ENCODE measurements at regions not wholly inside any gene's neighbourhood (a gene's known extent, or its start where the extent isn't known, plus 50 kb on each side); places are given as distances from the start of the nearest gene placed in this dataset.

GRCh38 chr9:89813482-89813881 lies 208.7 kb downstream of the GADD45G start:
- DNase-seq: no peak

DNA sequence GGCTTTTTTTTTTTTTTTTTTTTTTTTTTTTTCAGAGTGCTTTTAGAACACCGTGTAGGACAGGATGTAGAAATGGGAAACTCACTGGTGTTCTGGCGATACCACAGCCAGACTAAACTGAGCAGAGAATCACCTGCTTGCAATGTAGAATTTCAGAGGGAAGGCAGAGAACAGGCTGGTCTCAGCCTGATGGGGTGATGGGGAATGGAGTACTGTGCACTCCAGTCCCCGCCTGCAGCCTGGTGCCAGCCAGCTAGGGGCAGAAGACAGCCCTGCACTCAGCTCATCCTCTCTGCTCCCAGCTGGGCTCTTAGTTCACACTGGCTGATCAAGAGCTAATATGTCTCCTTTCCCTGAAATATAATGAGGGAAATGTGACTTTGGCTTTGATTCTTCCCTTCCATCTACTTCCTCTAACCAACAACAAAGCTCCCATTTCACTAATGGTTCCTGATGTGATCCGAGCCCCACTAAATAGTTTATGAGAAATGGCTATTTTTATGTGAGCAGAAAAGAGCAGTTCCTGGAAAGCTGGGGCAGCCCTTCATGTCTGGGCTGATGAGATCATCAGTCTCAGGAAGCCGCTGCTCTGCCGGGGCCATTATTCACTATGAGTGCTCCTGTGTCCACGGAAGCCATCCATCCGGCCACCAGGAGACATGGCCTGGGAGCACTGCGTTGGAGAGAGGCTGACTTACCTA lies 209.7 kb downstream of the GADD45G start:
- no peak for DNase-seq

- no peak for DNase-seq
Observed at GRCh38 chr9:89815061-89815902, 210.5 kb downstream of the GADD45G start.

DNA sequence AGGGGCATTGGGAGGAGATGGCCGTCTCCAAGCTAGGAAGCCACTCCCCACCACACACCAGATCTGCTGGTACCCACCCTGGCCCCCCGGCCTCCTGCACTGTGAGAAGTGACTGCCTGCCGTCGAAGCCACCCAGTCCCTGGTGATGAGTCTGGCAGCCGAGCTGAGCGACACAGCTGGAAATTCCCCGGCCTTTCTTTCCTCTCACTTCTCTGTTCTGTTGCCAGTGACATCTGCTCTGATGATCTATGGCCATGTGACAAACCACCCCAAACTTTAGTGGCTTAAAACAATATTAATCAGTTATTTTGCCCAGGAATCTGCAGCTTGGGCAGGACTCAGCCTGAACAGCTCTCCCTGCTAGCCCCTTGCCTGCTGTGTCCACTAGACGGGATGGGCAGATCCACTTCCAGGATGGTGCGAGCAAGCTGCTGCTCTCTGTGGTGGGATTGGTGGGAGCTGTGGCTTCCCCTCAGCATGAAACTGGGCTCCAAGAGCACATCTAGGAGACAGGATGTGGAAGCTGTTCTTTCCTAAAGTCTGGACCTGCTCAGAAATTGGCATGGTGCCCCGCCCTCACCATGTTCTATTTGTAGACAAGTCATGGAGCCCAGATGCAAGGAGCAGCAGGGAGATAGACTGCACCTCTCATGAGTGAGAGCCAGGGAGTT lies 211.2 kb downstream of the GADD45G start:
- DNase-seq: no peak

DNA sequence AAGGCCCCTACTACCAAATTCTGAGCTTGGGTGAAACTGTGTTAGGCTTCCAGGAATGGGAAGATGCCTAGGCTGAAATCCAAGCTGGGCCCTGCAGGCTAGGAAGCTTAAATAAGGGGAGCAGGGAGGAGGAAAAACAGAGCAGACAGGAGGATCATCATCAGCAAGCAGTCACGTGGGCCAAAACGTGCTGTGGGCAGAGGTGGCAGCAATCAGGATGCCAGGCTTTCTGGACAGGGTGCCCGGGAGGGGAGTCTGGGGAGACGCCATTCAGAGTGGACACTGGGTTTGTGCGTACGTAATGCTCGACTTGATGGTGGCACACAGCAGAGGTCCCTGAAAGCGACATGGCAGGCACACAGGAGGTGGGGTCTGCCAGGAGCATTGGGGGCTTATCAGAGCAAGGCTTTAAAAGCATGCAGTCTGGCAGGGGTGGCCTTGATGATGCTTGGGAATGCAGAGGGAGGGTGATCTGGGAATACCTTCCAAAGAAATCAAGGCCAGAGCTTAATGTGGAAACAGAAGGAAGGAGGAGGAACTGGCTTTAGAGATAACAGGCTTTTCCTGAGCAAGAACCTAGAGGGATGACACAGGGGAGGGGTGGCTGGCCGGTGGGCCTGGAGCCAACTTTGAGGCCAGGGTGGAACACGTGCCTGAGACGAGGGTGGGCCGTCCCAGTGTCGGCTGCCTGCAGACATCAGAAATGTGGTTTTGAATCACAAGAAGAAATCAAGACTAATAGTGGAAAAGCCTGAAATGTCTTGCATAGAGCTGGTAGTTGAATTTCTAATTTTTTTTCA lies 212.5 kb downstream of the GADD45G start:
- no peak for DNase-seq

DNA sequence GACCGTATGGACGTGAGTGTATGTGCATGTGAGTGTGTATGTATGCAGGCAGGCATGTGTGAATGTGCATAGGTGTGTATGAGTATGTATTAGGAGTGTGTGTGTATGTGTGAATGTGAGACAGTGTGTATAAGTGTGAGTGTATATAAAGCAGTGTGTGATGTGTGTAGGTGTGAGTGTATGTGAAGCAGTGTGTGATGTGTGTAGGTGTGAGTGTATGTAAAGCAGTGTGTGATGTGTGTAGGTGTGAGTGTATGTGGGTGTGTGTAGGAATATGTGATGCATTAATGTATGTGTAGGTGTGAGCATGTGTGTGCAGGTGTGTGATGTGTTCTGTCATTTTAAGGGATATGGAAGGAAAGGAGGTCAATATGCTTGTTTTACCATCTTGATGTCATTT lies 215.5 kb downstream of the GADD45G start:
- DNase-seq: no peak

DNA sequence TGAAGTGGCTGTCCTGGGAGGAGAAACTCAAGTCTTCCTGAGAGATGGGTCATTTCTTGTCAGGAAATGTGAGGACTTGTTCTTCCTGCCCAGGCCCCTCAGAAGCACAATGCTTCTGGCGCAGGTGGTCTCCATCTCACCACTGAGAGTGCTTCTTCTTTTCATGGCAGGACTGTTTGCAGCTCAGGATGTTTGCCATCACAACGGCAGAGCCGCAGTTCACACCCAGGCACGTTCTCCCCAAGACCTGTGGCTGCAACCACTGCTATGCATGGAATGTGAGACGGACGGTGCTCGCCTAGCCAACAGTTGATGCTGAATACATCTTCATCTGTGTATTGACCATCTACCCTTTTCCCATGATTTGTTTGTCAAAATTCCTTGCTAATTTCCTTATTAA lies 216.3 kb downstream of the GADD45G start:
- DNase-seq: no peak

DNA sequence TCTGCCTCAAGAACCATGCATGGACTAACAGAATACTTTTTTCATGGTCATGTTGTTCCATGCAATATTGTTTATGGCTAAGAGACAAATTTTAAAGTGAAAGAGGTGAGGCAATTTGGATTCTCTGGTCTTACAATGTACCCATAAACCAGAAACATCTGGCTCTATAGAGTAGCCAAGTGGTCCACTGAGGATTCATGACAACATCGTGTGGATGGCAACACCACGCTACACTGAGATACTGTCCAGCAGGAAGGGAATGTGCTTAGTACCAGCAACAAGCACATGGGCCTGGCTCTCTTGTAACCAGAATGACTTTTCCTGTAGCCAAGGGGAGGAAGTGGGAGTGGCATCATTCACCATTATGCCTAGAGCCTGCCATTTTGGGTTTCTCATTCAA lies 218.2 kb downstream of the GADD45G start:
- DNase-seq: no peak

DNA sequence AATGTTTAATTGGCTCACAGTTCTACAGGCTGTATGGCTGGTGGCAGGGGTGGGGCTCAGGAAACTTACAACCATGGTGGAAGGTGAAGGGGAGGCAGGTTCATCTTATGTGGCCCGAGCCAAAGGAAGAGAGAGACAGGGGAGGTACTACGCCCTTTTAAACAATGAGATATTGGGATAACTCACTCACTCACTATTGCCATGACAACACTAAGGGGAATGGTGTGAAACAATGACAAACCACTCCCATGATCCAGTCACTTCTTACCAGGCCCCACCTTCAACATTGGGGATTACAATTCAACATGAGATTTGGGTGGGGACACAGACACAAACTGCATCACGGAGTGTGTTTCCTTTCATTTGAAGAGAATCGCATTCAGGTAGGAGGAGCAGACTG lies 220.9 kb downstream of the GADD45G start:
- no peak for DNase-seq

DNA sequence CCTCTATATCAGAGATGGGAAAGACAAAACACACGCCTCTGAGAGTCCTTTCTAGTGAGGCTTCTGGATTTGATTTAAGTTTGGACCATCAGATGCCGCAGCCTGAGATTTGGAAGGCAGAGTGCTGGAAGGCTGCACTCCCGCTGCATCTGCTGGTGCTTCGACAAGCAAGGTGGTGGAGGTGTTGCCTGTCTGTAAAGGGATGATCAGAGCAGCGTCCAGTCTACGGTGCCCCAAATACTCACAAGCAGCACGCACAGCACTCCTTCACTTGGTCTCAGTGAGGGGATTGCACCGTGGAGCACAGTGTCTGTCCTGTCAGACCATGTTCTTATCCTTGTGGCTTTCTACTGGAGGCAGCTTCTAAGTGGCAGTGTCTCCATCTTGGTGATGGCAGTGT lies 221.4 kb downstream of the GADD45G start:
- no peak for DNase-seq

- no peak for DNase-seq
Observed at GRCh38 chr9:89829346-89829745, 224.5 kb downstream of the GADD45G start.

DNA sequence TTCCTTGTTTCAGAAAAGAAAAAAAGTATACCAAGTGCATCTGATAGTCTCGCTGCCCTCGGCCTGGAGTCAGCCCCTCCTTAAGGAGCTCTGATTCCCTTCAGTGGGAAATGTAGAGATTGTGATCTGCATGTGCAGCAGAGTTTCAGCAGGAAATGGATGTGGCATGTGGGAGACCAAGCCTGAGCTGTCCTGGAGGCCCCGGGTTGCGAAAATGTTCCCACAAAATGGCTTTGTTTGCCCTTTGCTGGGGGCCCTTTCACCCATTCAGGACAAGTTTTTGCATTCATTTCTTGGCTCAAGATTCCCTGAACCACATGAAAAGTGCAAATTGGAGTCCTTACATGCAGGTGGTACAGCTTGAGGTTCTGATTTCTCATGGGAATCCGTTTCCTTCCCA lies 230.9 kb downstream of the GADD45G start:
- no peak for DNase-seq

DNA sequence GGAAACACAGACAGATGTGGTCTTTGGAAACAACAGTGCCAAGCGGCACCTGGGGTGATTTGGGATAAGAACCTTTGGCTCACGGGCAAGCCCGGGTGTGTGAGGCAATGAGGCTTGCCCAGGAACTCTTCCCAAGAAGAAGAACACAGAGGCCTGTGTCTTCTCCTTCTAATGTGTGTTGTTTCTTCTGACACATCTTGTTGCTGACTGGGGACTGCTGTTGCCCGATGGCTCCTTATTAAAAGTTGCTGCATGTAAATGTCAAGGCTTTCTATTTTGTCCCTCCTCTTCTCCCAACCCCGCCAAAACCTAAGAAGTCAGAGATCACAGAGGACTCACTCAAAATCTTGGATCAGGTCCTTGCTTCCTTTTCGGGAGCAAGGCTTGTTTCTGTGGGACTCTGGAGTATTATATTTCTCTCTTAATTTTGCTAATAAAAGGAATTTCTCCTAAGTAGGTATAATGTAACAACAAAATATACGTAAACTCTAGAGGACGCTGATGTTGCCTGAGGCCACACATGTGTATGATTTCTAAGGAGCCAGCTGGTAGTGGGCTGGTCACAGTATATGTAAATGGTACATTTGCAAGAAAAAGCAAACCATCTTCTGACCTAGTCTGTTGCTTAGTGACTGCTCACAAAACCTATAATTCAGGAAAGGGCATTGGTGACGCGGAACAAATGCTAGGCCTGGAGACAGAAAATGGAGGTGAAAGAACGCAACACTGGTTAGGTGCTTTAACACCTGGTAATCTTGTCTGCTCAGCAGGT lies 232.5 kb downstream of the GADD45G start:
- no peak for DNase-seq

- DNase-seq: no peak
Observed at GRCh38 chr9:89837934-89838310, 233.1 kb downstream of the GADD45G start.

DNA sequence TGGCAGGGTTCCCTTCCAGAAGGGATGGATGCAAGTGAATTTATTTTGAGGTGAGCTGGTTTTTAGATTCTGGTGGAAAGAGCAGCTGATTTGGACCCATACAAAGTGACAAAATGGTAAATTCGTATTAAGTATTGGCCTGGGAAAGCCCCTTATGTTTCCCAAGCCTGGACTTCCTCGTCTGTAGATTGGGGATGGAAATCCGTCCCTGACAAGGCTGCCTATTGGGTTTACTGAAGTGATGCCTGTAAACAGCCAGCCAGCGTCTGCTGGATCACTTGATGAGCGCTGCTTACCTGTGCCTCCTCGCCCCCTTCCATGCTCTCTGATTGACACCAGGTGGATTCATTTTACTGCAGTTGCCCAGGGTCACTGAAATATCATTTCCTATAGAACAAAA lies 233.8 kb downstream of the GADD45G start:
- DNase-seq: no peak

GRCh38 chr9:89839449-89839848 lies 234.6 kb downstream of the GADD45G start:
- DNase-seq: no peak

DNA sequence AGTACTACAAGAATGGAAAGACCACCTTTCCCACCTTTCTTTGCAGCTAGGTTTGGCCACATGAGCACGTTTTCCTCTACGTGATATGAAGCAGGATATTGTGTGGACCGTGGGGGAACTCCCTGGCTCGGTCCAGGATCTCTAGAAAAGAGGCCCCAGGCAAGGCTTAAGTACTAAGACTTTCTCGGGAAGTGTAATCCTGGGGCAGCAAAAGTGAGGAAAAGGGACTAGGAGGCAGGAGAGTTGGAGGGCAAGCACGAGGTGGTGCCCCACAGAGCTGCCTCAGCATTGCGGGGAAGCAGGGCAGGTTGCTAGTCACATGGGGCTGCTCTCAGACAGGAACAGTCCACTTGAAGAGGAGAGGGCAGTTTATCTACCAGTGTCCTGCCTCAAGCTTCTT lies 235.1 kb downstream of the GADD45G start:
- DNase-seq: no peak

GRCh38 chr9:89841456-89841855 lies 236.6 kb downstream of the GADD45G start:
- no peak for DNase-seq

GRCh38 chr9:89842267-89842768 lies 237.5 kb downstream of the GADD45G start:
- DNase-seq: no peak

GRCh38 chr9:89843074-89843473 lies 238.3 kb downstream of the GADD45G start:
- DNase-seq: no peak

- DNase-seq: no peak
Observed at GRCh38 chr9:89843591-89843990, 238.8 kb downstream of the GADD45G start.

- DNase-seq: no peak
Observed at GRCh38 chr9:89844075-89844474, 239.3 kb downstream of the GADD45G start.
